ENCODE measurements at regions not wholly inside any gene's neighbourhood (a gene's known extent, or its start where the extent isn't known, plus 50 kb on each side); places are given as distances from the start of the nearest gene placed in this dataset.

DNA sequence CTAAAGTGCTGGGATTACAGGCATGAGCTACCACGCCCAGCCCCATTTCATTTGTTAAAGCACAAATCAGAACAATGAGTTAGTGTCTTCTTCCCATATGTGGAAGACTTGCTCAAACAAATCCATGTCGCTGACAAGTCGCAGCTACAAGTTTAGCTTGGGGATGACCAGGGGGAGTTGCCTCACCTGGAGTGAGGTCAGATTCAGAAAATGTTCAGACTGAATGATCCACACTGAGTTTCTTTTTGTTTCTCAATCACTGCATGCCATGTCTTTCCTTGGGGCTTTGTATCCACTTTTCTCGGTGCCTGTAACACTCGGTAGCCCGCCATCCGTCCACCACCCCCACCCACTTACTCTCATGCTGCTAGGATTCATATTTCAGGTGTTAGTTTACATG is 437.3 kb upstream of the DYNLRB2 start:
- TF ChIP-seq SNAI2 (CRISPR knock-in tag; IDR thresholded peaks at IDR 0.05) = no peak
- TF ChIP-seq PATZ1 (CRISPR knock-in tag; IDR thresholded peaks at IDR 0.05; ENCODE audit: borderline replicate concordance) = no peak
- TF ChIP-seq PPARA (CRISPR knock-in tag; IDR thresholded peaks at IDR 0.05; ENCODE audit: borderline replicate concordance) = no peak
- no peak for TF ChIP-seq ZNF70 (CRISPR knock-in tag; IDR thresholded peaks at IDR 0.05)
- no peak for TF ChIP-seq POU6F1 (CRISPR knock-in tag; IDR thresholded peaks at IDR 0.05; ENCODE audit: borderline replicate concordance, low read depth)
- TF ChIP-seq ZFP30 (CRISPR knock-in tag; IDR thresholded peaks at IDR 0.05) = no peak
